ENCODE measurements at regions not wholly inside any gene's neighbourhood (a gene's known extent, or its start where the extent isn't known, plus 50 kb on each side); places are given as distances from the start of the nearest gene placed in this dataset.

DNA sequence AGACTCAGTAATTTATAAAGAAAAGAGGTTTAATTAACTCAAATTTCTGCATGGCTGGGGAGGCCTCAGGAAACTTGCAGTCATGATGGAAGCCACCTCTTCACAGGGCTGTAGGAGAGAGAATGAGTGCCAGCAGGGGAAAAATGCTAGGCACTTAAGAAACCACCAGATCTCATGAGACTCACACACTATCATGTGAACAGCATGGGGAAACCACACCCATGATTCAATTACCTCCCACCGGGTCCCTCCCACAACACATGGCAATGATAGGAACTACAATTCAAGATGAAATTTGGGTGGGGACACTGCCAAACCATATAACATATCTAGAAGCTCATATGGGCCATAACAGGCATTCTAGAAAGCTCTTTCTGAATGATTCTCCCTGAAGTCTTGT lies 190.3 kb downstream of the WNT5A start:
- no peak for FAIRE-seq
- no peak for TF ChIP-seq POLR2A (IDR thresholded peaks at IDR 0.05; ENCODE audit: low read depth, low read length)
- DNase-seq (ENCODE audit: insufficient read length, low spot score), result no peak

DNA sequence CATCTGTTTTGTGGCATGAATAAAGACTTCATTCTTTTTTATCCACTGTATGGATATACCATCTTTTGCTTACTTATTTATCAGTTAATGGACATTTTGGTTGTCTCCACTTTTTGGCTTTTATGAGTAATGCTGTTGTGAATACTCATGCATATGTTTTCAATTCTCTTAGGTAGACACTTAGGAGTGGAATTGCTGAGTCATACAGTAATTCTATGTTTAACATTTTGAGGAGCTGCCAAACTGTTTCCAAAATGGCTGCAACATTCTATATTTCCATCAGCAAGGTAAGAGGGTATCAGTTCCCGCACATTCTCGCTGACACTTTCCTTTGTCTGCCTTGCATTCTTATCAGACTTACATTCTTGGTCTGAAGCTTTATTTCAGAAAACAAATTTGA lies 191.1 kb downstream of the WNT5A start:
- FAIRE-seq (no peak), DNase-seq (ENCODE audit: insufficient read length, low spot score) (no peak)
- no peak for TF ChIP-seq POLR2A (IDR thresholded peaks at IDR 0.05; ENCODE audit: low read depth, low read length)

DNA sequence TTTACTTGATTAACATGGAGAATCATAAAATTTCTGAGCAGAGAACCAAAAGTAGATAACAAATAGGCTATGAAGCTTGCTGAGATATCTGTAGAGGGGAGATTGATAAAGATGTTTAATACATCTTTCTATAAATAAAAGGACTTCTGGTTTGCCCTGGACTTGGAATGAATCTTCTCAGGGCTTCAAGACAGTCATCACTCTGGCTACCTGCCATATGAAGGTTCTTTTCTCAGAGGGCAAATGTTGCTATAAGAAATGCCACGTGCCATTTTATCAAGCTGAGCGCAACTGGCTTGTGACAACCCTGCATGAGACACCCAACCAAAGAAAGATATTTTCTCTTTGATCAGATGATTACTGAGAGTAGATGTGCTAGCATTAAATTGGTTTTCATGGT lies 192.5 kb downstream of the WNT5A start:
- no peak for FAIRE-seq
- DNase-seq (ENCODE audit: insufficient read length, low spot score), result no peak
- no peak for TF ChIP-seq POLR2A (IDR thresholded peaks at IDR 0.05; ENCODE audit: low read depth, low read length)

DNA sequence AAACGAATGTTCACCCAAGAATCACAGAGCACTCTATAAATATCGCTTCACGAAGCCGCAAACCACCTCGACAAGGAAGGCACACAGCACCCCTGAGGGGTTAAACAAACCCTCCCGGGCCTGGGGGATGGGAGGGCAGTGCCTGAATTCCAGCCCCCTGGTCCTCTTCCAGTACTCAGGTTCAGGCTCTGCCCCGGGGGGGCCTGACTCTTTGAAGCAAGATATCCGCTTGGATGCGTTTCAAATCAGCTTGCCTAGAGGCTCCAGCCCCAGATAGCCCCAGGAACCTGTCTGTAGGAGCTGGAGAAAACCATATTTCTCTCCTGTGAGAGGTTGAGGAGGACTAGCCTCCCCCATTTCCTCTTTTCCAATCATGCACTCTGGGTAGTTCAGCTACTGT lies 194.7 kb downstream of the WNT5A start:
- DNase-seq (ENCODE audit: insufficient read length, low spot score) (no peak), FAIRE-seq (no peak)
- TF ChIP-seq POLR2A (IDR thresholded peaks at IDR 0.05; ENCODE audit: low read depth, low read length), result no peak

DNA sequence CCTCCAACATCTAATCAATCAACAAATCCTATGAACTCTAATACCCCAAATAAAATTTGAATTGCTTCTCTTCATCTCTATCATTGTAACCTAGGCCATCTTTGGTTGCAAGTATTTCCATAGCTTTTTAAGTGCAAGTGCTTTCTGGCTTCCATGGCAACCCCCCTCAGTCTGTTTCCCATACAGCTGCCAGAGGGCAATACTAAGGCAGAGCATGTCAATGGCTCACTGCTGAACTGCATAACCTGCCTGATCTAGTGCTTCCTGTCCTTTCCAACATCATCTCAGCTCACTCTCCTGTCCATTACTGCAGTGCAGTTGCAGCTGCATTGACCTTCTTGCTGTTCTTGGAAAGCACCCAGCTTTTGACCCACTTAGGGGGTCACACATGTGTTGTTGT lies 198.4 kb downstream of the WNT5A start:
- FAIRE-seq (no peak), DNase-seq (ENCODE audit: insufficient read length, low spot score) (no peak)
- no peak for TF ChIP-seq POLR2A (IDR thresholded peaks at IDR 0.05; ENCODE audit: low read depth, low read length)

DNA sequence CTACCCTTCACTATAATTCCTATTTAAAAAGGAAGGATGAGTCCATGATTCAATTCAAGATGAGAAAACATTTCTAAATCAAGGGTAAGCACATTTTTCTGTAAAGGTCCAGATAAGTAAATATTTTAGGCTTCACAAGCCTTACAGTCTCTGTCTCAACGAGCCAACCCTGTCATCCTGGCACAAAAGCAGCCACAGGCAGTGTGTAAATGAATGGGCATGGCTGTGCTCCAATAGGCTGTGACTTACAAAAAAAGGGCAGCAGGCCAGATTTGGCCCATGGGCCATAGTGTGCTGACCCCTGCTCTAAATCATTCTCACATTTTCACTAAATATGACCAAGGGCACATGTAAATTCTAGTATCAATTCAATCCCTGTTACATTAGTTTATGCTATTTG lies 200.4 kb downstream of the WNT5A start:
- no peak for FAIRE-seq
- no peak for DNase-seq (ENCODE audit: insufficient read length, low spot score)
- TF ChIP-seq POLR2A (IDR thresholded peaks at IDR 0.05; ENCODE audit: low read depth, low read length), result no peak

DNA sequence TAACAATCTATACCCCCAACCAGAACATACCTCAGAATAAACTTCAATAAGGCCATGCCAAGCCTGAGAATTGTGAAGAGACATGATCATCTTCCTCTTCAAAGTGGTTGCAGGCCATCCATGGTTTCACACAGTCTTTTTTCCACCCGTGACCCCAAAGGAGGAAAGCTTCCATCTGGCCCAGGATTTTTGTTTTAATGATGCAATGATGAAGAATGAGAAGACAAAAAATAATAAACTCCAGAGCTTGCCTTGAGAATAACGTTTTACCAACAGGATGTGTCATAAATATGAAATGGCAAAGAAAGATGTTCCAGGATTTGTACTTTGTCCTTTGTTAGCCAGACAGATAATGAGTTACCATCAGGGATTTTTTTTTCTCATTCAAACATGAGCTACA lies 201.9 kb downstream of the WNT5A start:
- no peak for FAIRE-seq
- no peak for DNase-seq (ENCODE audit: insufficient read length, low spot score)
- TF ChIP-seq POLR2A (IDR thresholded peaks at IDR 0.05; ENCODE audit: low read depth, low read length), result no peak

DNA sequence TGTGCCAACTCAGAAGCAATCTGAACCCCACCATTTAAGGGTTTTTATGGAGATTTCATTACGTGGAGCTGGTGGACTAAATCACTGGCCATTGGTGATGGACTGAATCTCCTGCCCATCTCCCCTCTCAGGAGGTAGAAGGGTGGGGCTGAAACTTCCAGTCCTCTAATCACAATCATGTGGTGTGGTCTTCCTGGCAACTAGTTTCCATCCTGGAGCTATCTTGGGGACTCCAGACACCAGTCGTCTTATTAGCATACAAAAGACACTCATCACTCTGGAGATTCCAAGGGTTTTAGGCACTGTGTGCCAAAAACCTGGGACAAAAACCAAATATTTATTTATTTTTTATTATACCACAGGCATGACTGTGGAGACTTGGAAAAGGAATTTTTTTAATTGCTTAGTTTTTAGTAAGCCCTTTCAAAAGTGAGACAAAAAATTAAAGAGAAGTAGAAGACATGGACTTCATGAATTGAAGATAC lies 203.6 kb downstream of the WNT5A start:
- DNase-seq (ENCODE audit: insufficient read length, low spot score) (no peak), FAIRE-seq (no peak)
- no peak for TF ChIP-seq POLR2A (IDR thresholded peaks at IDR 0.05; ENCODE audit: low read depth, low read length)

DNA sequence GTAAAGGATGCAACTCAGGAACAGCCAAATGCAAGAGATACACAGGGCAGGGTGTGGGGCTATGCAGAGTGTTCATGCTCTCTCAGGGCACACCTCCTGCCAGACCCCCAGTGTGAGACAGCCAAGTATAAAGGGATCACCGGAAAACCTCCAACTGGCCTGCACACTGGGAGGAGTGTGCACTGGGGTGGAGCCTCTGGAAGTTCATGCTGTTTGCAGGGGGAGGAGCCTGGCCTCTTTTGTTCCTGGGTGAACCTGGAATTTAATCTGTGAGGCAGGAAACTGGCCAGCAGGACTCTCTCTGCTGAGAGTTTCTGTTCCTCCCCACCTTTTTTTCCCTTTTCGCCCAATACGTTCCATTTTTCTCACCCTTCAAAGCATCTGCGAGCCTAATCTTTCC lies 204.1 kb downstream of the WNT5A start:
- FAIRE-seq (no peak), DNase-seq (ENCODE audit: insufficient read length, low spot score) (no peak)
- no peak for TF ChIP-seq POLR2A (IDR thresholded peaks at IDR 0.05; ENCODE audit: low read depth, low read length)

DNA sequence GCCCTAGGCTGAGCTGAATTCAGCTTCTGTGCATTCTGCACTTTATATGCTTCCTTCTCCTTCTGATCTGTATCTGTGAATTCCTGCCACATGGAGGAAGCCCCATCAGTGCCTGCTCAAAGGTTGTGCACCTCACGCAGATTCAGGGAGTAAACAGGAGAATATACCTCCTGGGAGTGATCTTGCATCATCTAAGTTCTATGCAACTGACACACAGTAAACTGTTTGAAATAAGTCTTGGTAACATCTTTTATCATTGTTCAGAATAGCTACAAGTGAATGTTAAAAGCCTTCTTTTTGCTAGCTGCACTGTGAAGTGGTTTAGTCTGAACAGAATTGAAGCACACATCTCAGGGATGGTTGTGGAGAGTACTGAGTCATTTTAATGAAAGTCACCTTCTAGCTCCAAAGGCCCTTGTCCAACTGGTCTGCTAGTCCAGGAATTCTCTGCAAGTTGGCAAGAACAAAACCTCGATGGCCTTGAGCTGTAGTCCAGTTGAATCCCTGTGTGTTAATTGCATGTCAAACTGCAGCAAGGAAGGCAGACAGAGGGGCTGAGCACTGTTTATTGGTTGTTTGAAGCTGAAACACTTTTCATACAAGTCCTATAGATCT lies 215.0 kb downstream of the WNT5A start:
- FAIRE-seq (no peak), DNase-seq (ENCODE audit: insufficient read length, low spot score) (no peak)
- no peak for TF ChIP-seq POLR2A (IDR thresholded peaks at IDR 0.05; ENCODE audit: low read depth, low read length)

DNA sequence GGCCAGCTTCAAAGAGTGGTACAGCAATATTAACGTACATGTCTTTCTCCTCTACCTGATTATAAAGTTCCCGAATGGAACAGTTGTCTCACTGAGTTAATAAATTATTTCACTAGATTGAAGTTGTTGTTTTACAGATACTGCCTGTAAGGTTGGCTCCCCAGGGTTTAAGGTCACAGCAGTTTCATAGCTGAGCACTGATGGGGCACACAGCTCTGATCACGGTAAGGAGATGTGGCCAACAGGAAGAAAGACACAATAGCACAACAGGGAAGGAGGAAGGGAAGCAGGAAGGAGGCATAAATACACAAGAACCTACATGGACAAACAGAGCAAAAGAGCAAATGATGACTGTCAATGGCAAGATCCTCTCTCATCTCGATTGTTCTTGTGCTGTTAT lies 215.6 kb downstream of the WNT5A start:
- DNase-seq (ENCODE audit: insufficient read length, low spot score) (no peak), FAIRE-seq (no peak)
- TF ChIP-seq POLR2A (IDR thresholded peaks at IDR 0.05; ENCODE audit: low read depth, low read length), result no peak

DNA sequence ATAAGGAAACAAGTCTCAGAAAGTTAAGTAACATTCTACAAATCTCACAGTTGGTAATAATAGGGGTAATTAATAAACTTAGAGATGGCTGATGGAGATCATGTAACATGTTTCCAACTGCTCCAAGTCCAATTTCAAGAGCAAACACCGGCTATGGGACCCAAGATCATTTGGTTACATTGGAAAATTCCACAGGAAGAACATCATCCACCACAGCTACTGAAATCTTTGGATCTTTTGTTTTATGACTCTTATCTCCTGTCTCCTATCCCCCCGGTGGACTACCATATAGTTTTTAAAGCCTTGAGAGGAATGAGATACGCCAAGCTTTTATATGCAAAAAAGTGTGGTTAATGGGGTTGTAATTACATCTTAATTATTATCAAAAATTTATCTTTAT lies 216.1 kb downstream of the WNT5A start:
- no peak for TF ChIP-seq POLR2A (IDR thresholded peaks at IDR 0.05; ENCODE audit: low read depth, low read length)
- DNase-seq (ENCODE audit: insufficient read length, low spot score), result no peak
- FAIRE-seq, result no peak

DNA sequence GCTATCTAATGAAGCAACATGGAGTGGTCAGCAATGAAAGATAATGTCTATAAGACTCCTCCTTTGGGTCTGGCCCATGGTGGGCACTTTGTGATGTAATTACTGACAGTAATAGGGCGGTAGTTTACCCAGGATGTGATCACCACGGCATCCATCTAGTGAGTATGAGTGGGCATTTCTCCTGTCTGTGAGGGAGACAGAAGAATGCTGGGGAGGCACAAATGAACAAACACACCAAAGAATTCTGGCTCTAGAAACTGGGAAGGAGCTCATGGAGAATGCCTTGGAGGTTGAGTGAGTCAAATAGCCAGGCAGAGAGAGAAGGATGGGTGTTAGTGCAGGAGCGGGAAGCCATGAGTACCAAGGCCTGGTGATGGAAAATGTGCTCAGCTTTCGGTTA lies 217.5 kb downstream of the WNT5A start:
- DNase-seq (ENCODE audit: insufficient read length, low spot score), result no peak
- FAIRE-seq, result no peak
- TF ChIP-seq POLR2A (IDR thresholded peaks at IDR 0.05; ENCODE audit: low read depth, low read length), result no peak

DNA sequence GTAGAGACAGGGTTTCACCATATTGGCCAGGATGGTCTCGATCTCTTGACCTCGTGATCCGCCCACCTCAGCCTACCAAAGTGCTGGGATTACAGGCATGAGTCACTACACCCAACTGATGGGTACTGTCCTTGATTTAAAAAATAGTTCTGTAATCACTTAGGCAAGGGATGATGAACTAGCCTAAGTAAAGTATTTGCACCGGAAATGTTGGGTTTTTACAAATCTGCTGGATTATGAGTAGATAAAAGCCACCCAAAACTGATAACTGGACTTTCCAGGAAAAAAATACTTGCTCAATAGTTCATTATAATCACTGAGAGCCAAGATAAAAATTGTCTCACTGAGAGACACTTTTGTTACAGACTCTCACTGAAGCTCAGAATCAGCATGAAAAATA lies 218.0 kb downstream of the WNT5A start:
- no peak for FAIRE-seq
- TF ChIP-seq POLR2A (IDR thresholded peaks at IDR 0.05; ENCODE audit: low read depth, low read length), result no peak
- DNase-seq (ENCODE audit: insufficient read length, low spot score), result no peak

DNA sequence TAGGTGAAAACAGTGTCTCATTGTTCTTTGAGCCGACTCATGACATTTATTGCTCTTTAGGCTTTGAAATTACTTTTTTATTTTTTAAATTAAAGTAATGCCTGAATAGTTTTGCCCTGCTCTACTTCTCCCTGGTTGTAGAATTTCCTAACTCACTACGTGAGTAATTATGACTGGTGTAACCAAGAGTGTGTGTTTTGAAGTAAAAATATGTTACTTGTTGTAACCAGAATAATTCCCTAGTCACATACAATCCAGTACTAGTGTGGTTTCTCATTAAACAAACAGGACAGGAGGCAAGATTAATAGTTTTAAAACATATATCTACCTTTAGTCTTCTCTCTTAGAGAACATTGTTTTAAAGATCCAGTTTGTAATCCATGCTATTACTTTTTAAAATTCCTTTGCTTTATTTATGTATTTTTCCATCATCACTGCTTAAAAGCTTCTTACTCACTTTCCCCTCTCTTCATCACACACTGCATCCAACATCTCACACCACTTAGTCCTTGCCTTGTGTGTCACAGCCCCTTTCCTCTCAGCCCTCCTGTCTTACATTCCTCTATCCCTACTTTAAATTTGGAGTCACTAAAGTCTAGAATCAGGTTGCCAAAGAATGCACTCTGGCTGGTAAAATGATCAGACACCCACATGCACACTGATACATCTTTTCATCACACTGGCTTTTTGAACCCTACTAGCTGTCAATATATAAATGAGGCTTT lies 219.7 kb downstream of the WNT5A start:
- FAIRE-seq, result no peak
- no peak for DNase-seq (ENCODE audit: insufficient read length, low spot score)
- TF ChIP-seq POLR2A (IDR thresholded peaks at IDR 0.05; ENCODE audit: low read depth, low read length), result no peak
